HG03460 (cell line): ENCODE measurements at regions not wholly inside any gene's neighbourhood (a gene's known extent, or its start where the extent isn't known, plus 50 kb on each side); places are given as distances from the start of the nearest gene placed in this dataset.

ENCODE experiments used
- ATAC-seq: cut with Tn5 transposase; IDR thresholded peaks from one replicate; pipeline ENCODE4 v1.9.1; 2021; ENCODE audit not compliant: unreplicated experiment

- ATAC-seq = no peak
Measured at GRCh38 chr4:126202226-126202625, 887.5 kb downstream of the FAT4 start.

- no peak for ATAC-seq
Measured at GRCh38 chr4:126207910-126208309, 893.2 kb downstream of the FAT4 start.

GRCh38 chr4:126209147-126209546, 894.4 kb downstream of the FAT4 start:
- ATAC-seq = no peak

GRCh38 chr4:126213996-126214395, 899.2 kb downstream of the FAT4 start:
- no peak for ATAC-seq

- no peak for ATAC-seq
Measured at GRCh38 chr4:126215759-126216158, 901.0 kb downstream of the FAT4 start.

- ATAC-seq = no peak
Measured at GRCh38 chr4:126216611-126217010, 901.9 kb downstream of the FAT4 start.

GRCh38 chr4:126221282-126221681, 906.5 kb downstream of the FAT4 start:
- no peak for ATAC-seq

- ATAC-seq = no peak
Measured at GRCh38 chr4:126221717-126222340, 907.1 kb downstream of the FAT4 start.

GRCh38 chr4:126223784-126224407, 909.1 kb downstream of the FAT4 start:
- ATAC-seq = no peak

GRCh38 chr4:126227428-126227827, 912.7 kb downstream of the FAT4 start:
- no peak for ATAC-seq

- no peak for ATAC-seq
Measured at GRCh38 chr4:126230269-126230668, 915.5 kb downstream of the FAT4 start.

GRCh38 chr4:126233483-126233882, 918.7 kb downstream of the FAT4 start:
- no peak for ATAC-seq

GRCh38 chr4:126238013-126238412, 923.3 kb downstream of the FAT4 start:
- ATAC-seq = no peak

GRCh38 chr4:126241634-126242033, 926.9 kb downstream of the FAT4 start:
- ATAC-seq = no peak

GRCh38 chr4:126242679-126243390, 928.1 kb downstream of the FAT4 start:
- ATAC-seq = no peak

GRCh38 chr4:126247409-126247808, 932.7 kb downstream of the FAT4 start:
- ATAC-seq = no peak

GRCh38 chr4:126250006-126250405, 935.3 kb downstream of the FAT4 start:
- no peak for ATAC-seq

GRCh38 chr4:126251169-126251568, 936.4 kb downstream of the FAT4 start:
- ATAC-seq = no peak

- no peak for ATAC-seq
Measured at GRCh38 chr4:126262665-126263064, 947.9 kb downstream of the FAT4 start.

GRCh38 chr4:126264839-126265238, 950.1 kb downstream of the FAT4 start:
- ATAC-seq = no peak

GRCh38 chr4:126265888-126266287, 951.1 kb downstream of the FAT4 start:
- ATAC-seq = no peak

GRCh38 chr4:126267689-126268088, 952.9 kb downstream of the FAT4 start:
- ATAC-seq = no peak
